ENCODE measurements at regions not wholly inside any gene's neighbourhood (a gene's known extent, or its start where the extent isn't known, plus 50 kb on each side); places are given as distances from the start of the nearest gene placed in this dataset.

DNA sequence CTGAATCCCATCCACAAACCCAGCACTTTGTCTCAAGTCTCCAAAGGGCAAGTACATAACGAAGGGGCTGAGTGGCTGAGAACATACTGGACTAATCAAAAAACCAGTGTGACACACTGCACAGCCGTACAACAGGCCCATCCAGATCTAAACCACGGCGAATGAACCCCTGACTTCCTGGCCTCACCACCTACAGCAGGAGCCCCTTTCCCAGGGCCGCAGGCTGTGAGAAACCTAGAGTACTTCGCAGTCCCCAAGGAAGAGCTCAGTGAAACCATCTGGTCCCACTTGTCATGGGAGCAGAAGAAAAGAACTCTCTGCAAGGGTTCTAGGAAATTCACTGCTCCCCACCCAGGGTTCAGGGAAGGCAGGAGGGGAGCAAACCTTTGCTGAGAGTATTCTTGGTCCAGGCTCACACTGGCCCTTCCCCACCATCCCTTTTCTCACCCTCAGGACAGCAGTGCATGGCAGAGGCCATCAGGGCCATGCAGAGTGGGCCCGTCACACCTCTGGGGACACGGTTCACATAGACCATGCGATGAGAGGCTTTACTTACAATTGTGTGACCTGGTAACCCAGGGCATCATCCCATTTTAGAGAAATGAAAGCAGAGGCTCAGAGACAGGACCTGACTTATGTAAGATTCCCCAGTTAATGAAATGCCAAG is 192.8 kb downstream of the BCL11B start:
- DNase-seq (ENCODE audit: low read depth) = no peak

DNA sequence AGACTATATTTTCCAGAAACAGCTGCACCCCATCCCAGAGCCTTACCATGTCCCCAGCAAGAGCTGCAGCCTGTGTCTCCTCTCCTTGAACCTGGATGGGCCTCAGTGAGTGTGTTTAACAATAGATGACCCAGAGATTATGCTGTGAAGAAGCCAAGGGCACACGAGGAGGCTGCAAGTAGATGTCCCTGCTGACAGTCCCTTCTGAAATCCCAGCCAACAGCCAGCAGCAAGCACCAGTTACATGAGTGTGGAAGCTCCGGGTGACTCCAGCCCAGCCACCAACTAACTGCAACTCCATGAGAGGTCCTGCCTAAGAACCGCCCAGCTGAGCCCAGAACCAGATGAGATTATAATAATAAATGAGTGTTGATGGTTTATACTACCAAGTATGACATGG is 191.7 kb downstream of the BCL11B start:
- no peak for DNase-seq (ENCODE audit: low read depth)

DNA sequence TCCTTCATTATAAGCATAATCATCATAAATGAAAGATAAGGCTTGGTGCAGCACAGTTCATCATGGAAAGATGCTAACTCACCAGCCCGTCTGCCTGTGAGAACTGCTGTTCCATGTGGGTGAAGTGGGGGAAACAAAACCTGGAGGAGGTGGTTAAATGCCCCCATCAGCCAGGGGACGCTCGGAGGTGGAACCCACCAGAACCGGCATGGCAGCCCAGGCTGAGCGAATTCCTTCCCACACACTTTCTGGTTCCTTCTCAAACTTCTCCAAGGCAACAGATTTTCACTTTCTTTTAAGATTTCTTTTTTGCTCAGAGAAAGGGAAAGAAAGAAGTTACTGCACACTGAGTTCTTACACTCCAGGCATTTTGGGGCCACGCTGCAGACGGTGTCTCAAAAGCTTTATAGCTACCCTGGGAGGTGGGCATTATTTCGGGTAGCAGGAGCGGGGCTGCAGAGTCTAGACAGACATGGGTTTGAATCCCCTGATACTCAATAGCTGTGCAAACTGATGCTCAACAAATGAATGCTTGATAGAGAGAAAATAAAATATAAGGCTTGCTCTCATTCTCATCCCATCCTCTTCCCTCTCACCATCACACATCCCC is 190.7 kb downstream of the BCL11B start:
- no peak for DNase-seq (ENCODE audit: low read depth)

DNA sequence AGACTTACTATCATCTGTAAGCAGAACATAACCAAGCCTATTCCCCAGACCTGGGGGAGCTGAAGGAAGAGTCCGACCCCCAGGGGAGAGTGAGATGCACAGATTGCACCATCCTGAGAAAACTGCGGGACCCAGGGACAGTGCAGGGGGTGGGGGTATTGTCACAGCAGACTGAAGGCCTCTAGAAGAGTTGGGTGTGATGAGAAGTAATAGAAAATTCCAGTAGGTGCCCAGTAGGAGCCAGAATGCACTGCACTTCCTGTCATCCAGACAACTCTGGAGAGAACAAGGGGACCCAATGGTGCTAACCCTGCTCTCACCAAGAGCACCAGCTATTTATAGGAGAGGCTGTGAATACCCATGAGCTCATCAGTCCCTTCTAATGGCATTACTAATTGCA is 190.1 kb downstream of the BCL11B start:
- DNase-seq (ENCODE audit: low read depth) = no peak

DNA sequence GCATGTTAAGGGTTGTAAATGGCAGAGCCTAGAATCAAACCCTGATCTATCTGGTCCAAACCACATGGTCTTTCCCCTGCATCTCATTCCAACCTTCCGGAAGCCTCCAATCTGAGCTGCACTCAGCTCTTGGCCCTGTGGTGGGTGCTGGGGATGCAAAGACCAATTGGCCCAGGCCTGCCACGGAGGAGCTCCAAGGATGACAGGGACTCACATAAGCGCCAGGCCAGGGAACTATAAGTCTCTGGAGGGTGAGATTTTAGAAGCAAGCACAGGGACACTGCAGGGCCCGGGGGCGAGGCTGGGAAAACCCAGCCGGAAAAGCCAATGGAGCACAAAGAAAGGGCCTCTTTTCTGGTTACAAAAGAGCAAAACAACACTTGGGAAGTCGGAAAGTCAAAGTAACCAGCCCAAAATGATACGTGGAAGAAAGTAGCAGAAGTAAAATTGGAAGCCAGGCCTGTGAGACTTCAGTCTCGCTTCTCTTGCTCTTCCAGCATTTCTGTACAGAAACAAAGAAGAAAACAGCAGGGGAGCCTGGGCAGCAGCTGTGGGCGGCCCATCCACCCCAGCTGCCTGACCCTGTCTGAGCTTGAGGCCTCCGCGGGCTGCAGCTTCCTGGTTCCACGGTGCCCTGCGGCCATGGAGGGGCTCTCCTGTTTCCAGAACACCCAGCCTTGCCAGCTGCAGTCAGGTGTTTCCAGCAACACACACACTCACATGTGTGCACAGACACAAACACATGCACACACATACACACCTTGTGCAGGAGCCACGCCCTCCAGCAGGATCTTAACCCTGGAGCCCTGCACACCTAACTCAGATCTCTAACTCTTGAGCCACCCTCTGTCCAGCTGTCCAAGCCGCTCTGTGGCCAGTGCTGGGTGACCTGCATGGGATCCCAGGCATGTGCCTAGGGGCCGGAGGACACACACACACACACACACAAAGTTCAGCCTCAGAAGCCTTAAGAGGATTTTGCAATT is 178.2 kb downstream of the BCL11B start:
- DNase-seq (ENCODE audit: low read depth) = no peak

DNA sequence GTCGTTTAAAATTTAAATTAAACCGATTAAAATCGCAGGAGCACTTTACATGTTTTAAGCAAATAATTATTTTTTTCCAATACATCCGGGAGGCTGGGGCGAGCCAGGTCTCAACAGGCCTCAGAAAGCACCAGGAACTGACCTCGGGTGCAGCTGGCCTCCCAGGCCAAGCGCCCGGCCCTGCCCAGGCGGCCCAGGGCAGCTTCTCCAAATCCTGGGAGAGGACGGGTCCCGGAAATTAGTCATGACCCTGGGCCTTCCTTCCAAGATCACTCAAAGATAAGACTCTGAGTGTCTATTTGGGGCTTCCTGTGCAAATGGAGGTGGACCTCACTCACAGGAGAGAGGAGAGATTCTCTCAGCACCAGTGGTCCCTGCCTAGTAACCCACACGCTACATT is 177.1 kb downstream of the BCL11B start:
- no peak for DNase-seq (ENCODE audit: low read depth)

DNA sequence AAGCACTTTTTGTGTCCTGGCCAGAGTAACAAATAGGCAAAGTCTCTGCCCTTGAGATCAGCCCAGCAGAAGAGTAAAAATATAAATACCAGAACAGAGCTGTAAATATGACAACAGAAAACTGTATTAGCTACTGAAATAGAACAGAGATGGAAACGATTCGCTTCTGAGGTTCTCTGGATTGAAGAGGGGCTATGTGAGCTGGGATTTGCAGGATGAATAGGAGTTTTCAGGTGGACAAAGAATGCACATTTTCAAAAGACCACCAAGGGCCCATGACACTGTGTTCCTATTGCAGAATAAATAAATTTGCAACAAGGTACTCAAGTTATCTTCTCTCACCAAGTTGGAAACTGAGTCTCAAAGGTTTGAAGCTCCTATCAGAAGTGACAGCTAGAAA is 176.6 kb downstream of the BCL11B start:
- DNase-seq (ENCODE audit: low read depth) = no peak

DNA sequence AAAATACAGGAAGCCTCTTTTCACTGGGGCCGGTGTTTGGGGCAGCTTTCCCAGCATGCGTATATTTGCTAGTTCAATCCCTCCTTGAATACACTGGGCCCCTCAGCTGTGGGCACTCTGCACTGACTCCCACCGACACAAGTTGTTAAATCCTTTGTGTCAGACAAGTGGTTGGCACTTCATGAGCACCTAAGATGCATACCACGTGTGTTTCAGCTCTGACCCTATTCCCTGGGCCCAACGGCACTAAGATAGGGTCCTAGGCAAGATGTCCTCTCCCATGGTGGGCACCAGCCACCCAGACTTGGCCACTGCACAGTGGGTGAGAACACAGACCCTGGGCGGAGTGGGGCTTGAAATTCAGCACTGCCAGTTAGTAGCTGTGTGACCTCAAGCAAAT is 173.8 kb downstream of the BCL11B start:
- no peak for DNase-seq (ENCODE audit: low read depth)

DNA sequence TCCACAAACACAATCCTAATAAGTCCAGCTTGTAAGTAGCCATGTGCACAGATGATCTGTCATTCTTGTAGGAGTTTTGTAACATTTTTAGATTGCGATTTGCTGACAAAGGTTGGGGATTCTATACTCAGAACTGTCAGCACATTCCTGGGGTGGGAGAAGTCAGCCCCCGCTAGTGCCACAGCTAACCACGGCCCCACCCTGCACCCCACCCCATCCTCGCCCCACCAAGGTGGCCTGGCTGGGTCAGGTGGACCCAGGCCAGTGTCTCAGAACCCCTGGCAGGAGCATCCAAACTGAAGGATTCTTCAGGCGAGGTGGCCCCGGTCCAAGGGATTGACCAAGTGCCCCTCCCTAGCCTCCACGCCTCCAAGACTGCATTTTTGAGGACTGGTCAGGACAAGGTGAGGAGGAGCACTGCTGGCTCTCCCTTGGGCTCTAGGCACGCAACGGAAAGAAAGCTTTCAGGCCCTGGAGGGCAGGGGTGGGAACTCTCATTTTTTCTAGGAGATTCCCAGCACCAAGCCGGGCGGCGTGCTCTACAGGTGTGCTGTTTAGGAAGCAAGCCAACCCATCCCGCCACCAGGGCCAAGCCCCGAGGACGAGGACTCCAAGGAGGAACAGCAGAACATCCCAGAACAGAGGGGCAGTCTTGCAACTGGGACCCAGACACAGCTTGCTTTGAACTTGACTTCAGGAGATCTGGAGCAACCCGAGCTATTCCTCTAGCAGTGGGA is 172.8 kb downstream of the BCL11B start:
- DNase-seq (ENCODE audit: low read depth) = no peak

DNA sequence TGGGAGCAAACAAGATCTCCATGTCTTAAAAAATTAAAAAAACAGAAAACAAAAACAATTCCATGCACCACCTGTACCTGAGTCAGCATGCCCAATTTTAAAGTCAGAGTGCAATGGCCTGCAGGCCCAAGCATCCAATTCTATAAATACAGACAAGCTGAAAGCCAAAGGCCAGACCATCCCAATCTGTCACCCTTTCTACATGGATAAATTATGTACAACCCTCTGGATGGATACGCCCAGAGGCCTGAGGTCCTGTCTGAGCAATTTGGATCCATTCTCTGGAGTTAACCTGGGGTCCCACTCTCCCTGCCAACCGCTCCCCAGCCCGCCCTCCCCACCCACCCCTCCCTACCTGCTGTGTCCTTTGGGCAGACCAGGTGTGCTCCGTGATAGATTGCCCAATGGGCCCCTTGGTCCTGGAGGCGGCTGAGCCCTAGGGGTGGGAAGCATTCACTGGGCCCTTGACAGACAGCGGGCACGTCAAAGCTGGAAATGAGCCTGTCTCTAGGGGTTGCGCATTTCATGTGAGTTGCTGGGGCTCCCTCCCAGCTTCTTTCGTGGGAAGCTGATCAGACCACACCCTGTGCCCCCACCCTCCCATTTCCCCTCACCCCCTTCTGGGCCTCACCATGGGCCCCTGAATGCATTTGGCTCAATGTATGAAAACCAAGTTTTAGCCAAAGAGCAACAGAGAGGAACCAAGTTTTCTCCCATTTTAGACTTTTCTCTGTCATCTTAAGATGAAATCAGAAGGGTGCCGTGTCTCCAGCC is 171.3 kb downstream of the BCL11B start:
- DNase-seq (ENCODE audit: low read depth) = no peak

DNA sequence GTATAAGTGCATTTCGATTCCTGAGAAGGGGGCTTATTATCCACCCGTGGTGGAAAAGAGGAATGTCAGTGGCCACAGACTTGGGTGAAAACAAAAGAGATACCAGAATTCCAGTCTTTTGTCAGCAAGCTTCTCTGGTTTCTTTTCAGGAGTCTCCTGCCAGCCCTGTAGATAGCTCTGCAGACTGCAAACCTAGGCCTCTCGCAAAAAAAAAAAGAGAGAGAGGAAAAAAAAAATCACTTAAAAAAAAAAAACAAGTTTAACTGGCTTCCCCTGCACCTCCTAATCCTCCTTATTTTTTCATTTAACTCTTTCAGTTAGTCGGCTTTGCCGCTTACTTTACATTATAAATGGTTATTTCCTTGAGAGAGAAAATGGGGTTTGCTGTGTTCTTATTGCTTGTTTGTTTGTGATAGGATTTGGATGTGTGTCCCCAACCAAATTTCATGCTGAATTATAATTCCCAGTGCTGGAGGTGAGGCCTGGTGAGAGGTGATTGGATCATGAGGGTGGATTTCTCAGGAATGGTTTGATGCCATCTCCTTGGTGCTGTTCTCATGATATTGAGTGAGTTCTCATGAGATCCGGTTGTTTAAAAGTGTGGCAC is 170.0 kb downstream of the BCL11B start:
- DNase-seq (ENCODE audit: low read depth) = no peak

DNA sequence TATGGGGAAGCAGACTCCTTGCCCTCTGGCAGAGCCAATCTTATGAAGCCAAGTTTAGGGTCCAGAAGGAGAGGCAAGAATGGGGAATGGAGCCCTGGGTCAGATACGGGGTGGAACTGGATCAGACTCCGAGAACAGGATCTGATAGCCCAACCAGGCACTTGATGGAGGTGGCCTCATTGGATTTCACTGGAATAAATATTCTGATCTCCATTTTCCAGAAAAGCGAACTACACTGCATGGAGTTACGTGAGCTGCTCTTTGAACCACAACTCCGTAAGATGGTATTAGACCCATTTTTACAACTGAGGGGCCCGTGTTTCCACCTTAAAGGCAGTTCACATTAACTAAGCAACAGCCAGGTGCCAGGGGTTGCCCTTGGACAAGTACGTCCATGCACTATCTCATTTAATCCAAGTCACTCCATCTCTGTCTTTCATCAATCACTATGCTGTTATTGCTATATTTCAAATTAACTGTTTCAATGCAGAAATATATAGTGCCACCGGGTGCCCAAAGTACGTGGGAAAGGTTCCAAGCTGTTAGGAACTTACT is 155.2 kb downstream of the BCL11B start:
- DNase-seq (ENCODE audit: low read depth) = no peak

DNA sequence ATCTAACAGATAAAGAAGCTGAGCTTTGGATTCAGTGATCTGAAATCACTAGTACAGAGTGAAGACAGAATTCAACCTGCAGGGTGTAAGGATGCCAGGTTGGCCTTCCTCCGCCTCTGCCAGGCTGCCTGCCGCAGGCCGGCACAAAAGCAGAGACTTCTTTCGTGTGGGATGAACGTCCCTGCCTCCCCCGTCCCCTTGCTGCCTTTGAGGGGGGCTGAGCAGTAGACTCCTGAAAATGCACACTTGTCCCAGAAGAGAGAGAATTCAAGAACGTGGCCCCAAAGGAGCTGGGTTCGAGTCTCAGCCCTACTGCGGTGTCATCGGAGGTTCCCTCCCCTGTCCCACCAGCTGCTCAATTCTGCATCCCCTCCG is 154.3 kb downstream of the BCL11B start:
- DNase-seq (ENCODE audit: low read depth) = no peak

DNA sequence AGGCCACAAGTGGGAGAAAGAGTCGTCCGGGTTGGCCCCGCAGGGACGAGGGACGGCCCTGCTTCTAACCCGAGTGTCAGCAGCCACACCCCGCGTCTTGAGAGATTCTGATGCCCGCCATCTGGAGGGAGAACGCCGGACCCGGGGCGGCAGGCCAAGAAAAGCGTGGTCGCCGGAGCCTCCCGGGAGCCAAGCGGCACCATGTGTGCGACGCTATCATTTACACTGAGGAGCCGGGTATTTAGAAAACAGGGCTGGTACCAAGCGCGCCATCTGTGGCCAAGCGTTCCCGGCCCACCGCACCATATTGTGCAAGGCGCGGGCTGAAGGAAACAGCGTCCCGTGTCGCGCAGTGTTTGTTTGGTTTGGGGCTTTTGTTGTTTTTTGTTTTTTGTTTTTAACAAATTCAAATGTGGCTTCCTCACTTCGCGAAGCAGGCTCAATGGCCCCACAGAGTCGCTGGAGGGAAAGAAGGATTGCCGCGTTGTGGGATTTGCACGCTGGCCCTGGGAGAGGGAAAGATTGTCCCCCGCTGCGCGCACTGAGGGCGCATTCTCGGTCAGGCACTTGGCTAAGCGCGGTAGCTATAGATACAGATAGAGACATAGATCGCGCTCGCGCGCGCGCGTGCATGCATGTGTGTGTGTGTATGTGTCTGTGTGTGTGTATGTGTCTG is 153.8 kb downstream of the BCL11B start:
- DNase-seq (ENCODE audit: low read depth) = no peak

DNA sequence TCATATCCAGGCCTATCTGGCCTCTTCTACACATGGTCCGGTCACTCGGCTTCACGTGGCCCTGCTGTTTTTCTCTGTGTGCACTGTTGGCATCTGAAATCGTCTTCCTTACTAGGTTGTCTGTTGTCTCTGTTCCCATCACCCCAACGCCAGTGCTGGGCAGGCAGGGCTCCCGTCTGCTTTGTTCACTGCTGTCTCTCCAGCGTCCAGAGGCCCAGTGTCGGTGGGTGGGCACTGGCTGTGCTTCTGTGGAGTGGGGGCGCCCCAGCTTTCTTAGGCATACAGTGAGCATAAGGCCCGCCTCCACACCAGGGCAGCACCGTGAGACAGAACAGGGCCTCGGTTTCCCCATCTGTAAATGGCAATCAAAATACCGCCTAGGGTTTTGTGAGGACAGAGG is 153.1 kb downstream of the BCL11B start:
- DNase-seq (ENCODE audit: low read depth) = no peak

Data from myocyte (in vitro differentiated cells).